Daoy (cell line): ENCODE measurements at regions not wholly inside any gene's neighbourhood (a gene's known extent, or its start where the extent isn't known, plus 50 kb on each side); places are given as distances from the start of the nearest gene placed in this dataset.
"Not testable (repeated sequence)": the region's sequence is repeated elsewhere in the genome, so short reads cannot be mapped to it uniquely, and the experiment has no call there.

Experiments used
- DNase-seq: peaks from one replicate; pipeline ENCODE4 v3.0.0-alpha.2; 2015; ENCODE audit warnings: low read depth

DNA sequence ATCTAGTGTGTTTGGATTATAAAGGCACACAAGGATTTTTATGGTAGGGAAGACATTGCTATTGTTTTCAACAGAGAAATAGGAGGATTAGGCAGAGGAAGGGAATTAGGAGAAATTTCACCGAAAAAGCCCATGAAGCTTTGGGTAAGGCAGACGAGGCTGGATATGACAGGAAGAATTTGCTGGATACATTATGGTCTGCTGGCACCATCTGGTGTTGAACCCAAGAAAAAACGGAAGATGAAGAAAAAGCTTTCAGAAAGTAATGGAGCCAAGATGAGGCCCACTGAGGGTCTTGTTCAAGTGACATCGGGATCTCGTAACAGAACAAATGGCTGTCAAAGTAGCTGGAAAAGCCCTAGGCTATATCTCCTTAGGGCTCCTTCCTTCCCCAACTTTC, 56.5 kb downstream of the OR2J2 start:
- DNase-seq, result peak; percentile 30

DNA sequence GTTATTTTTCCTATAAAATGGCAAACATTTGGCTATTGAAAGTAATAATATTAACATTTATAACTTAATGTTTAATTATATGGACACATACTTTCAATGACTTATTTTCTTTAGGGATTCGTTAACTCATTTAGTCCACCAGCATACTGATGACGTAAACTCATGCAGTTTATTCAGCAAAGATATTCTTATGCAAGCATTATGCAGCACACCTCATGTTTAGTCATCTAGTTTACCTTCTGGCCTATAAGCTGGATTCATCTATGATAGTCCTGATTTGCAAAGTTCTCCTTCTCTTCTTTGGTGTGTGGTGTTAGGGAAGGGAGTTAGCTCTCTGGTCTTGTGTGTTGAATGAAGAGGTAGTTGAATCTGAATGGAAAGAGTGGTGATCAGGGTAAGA, 60.0 kb downstream of the OR2J2 start:
- no peak for DNase-seq

DNA sequence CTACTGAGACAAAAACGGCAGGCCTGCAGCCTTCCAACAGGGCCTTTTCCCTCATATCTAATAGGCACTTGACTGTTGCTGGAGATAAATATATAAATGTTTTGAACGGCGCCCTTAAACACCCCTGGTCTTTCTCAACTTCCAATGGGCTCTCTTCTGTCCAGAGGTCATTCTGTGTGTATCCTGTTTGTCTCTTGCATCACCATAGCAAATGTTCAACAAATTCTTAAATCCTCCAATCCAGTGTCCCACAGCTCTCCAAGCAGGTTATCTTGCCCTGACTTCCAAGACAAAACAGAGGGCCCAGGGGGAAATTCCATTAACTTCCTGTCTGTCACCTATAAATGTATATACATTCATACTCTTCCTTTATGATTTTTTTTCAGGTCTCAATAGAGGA, 62.0 kb downstream of the OR2J2 start:
- DNase-seq, result no peak

DNA sequence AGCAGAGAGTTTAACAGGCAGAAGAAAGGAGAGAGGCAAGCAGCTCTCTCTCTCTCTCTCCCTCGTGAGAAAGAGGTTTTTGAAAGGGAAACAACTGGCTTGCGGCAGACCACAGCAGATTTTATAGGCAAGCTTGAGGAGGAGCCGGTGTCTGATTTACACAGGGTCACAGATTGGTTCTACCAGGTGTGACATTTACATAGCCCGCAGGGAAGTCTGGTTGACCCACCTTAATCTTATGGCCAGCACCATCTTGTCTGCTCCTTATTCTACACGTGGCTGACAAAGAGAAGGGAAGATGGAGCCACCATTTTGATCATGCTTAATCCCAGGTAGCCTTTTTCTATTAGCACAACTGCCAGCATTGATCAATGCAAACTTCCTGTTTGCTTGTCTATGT, 65.4 kb downstream of the OR2J2 start:
- DNase-seq, result peak; percentile 24

DNA sequence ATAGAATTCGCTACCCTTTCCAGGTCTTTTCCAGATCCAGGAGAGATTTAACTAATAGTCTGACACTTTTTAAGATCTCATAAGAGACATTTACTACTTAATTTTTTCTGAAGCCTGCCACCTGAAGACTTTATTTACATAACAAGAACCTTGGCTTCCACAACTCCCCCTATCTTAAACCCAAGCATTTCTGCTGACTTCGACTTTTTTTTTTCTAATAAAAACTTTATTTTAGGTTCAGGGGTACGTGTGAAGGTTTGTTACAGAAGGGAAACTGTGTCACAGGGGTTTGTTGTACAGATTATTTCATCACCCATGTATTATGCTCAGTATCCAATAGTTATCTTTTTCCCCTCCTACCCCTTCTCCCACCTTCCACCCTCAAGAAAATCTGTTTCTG, 64.9 kb upstream of the OR14J1 start:
- no peak for DNase-seq

DNA sequence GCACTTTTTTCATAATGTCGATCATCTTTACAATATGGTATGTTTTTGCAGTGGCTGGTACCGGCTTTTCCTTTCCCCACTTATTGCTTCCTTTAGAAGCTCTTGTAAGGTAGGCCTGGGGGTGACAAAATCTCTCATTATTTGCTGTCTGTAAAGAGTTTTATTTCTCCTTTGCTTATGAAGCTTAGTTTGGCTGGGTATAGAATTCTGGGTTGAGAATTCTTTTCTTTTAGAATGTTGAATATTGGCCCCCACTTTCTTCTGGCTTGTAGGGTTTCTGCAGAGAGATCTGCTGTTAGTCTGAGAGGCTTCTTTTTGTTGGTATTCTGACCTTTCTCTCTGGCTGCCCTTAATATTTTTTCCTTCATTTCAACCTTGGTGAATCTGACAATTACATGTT, 58.5 kb upstream of the OR14J1 start:
- DNase-seq, result not testable (repeated sequence)
